ENCODE measurements at regions not wholly inside any gene's neighbourhood (a gene's known extent, or its start where the extent isn't known, plus 50 kb on each side); places are given as distances from the start of the nearest gene placed in this dataset.

- Histone ChIP-seq H2AFZ (ENCODE audit: low read depth, low read length) (no peak overlapping the region), H3K36me3 (ENCODE audit: insufficient read depth, low read length) (no peaks in the 10 kb centered on the region), H4K20me1 (ENCODE audit: insufficient read depth, low read length) (no peaks in the 10 kb centered on the region), H3K4me1 (ENCODE audit: insufficient read depth, low read length) (peaks cover 4% of the 10 kb centered on the region), H3K27ac (ENCODE audit: low read depth, low read length) (no peak overlapping the region), H3K4me2 (ENCODE audit: low read length) (no peak overlapping the region), H3K4me3 (ENCODE audit: insufficient read depth, low read depth, low read length) (no peak overlapping the region), H3K79me2 (ENCODE audit: insufficient read depth, low read length) (no peaks in the 10 kb centered on the region), H3K9ac (ENCODE audit: low read length) (no peak overlapping the region), H3K9me3 (ENCODE audit: insufficient read depth, low read depth, low read length) (no peaks in the 10 kb centered on the region), H3K27me3 (ENCODE audit: insufficient read depth, low read length) (no peaks in the 10 kb centered on the region)
- Mint-ChIP-seq H3K4me3 (ENCODE audit: unreplicated experiment) (no peak overlapping the region), H3K27me3 (ENCODE audit: low read depth, unreplicated experiment) (no peaks in the 10 kb centered on the region), H3K4me1 (ENCODE audit: low read depth, unreplicated experiment) (peaks cover 32% of the 10 kb centered on the region), H3K36me3 (ENCODE audit: low read depth, unreplicated experiment) (peaks cover 8% of the 10 kb centered on the region), H3K27ac (ENCODE audit: unreplicated experiment) (peak overlapping the region; percentile 56), H3K9me3 (ENCODE audit: unreplicated experiment) (peaks cover 15% of the 10 kb centered on the region)
- no peak for DNase-seq (ENCODE audit: low read depth)
- FAIRE-seq = no peak
- no peak for TF ChIP-seq EZH2 (IDR thresholded peaks at IDR 0.05; ENCODE audit: insufficient read depth, low read length)
- no peak for TF ChIP-seq CTCF (IDR thresholded peaks at IDR 0.05; ENCODE audit: insufficient read depth, low read depth, low read length)
Measured at GRCh38 chr15:39110746-39111145, 470.1 kb upstream of the THBS1 start.

- no peaks in the 10 kb centered on the region for H4K20me1 ChIP-seq (ENCODE audit: insufficient read depth, low read length)
- H3K4me3 ChIP-seq (ENCODE audit: insufficient read depth, low read depth, low read length) = no peak overlapping the region
- no peaks in the 10 kb centered on the region for H3K9me3 ChIP-seq (ENCODE audit: insufficient read depth, low read depth, low read length)
- H3K4me1 ChIP-seq (ENCODE audit: insufficient read depth, low read length) = peaks cover 11% of the 10 kb centered on the region
- Mint-ChIP-seq H3K27me3 (ENCODE audit: low read depth, unreplicated experiment) (no peaks in the 10 kb centered on the region), H3K9me3 (ENCODE audit: unreplicated experiment) (peaks cover 25% of the 10 kb centered on the region), H3K4me1 (ENCODE audit: low read depth, unreplicated experiment) (peaks cover 25% of the 10 kb centered on the region), H3K27ac (ENCODE audit: unreplicated experiment) (no peak overlapping the region), H3K36me3 (ENCODE audit: low read depth, unreplicated experiment) (peaks cover 10% of the 10 kb centered on the region), H3K4me3 (ENCODE audit: unreplicated experiment) (no peak overlapping the region)
- H3K36me3 ChIP-seq (ENCODE audit: insufficient read depth, low read length) = no peaks in the 10 kb centered on the region
- H3K9ac ChIP-seq (ENCODE audit: low read length) = no peak overlapping the region
- H3K4me2 ChIP-seq (ENCODE audit: low read length) = no peak overlapping the region
- FAIRE-seq (no peak), DNase-seq (ENCODE audit: low read depth) (no peak)
- H3K79me2 ChIP-seq (ENCODE audit: insufficient read depth, low read length) = no peaks in the 10 kb centered on the region
- H3K27me3 ChIP-seq (ENCODE audit: insufficient read depth, low read length) = no peaks in the 10 kb centered on the region
- no peak overlapping the region for H3K27ac ChIP-seq (ENCODE audit: low read depth, low read length)
- no peak for TF ChIP-seq EZH2 (IDR thresholded peaks at IDR 0.05; ENCODE audit: insufficient read depth, low read length)
- TF ChIP-seq CTCF (IDR thresholded peaks at IDR 0.05; ENCODE audit: insufficient read depth, low read depth, low read length) = no peak
- H2AFZ ChIP-seq (ENCODE audit: low read depth, low read length) = no peak overlapping the region
Measured at GRCh38 chr15:39113741-39114140, 467.1 kb upstream of the THBS1 start.

GRCh38 chr15:39114690-39115378 lies 466.0 kb upstream of the THBS1 start:
- H3K36me3 ChIP-seq (ENCODE audit: insufficient read depth, low read length) = no peaks in the 10 kb centered on the region
- no peak overlapping the region for H3K27ac ChIP-seq (ENCODE audit: low read depth, low read length)
- H2AFZ ChIP-seq (ENCODE audit: low read depth, low read length) = no peak overlapping the region
- no peak overlapping the region for H3K4me3 ChIP-seq (ENCODE audit: insufficient read depth, low read depth, low read length)
- no peak overlapping the region for H3K9ac ChIP-seq (ENCODE audit: low read length)
- Mint-ChIP-seq H3K27ac (ENCODE audit: unreplicated experiment) (no peak overlapping the region), H3K4me3 (ENCODE audit: unreplicated experiment) (no peak overlapping the region), H3K27me3 (ENCODE audit: low read depth, unreplicated experiment) (no peaks in the 10 kb centered on the region), H3K9me3 (ENCODE audit: unreplicated experiment) (peaks cover 25% of the 10 kb centered on the region), H3K4me1 (ENCODE audit: low read depth, unreplicated experiment) (peaks cover 26% of the 10 kb centered on the region), H3K36me3 (ENCODE audit: low read depth, unreplicated experiment) (peaks cover 10% of the 10 kb centered on the region)
- no peak for TF ChIP-seq EZH2 (IDR thresholded peaks at IDR 0.05; ENCODE audit: insufficient read depth, low read length)
- TF ChIP-seq CTCF (IDR thresholded peaks at IDR 0.05; ENCODE audit: insufficient read depth, low read depth, low read length) = no peak
- DNase-seq (ENCODE audit: low read depth) (no peak), FAIRE-seq (no peak)
- no peaks in the 10 kb centered on the region for H3K27me3 ChIP-seq (ENCODE audit: insufficient read depth, low read length)
- H3K9me3 ChIP-seq (ENCODE audit: insufficient read depth, low read depth, low read length) = no peaks in the 10 kb centered on the region
- peaks cover 14% of the 10 kb centered on the region for H3K4me1 ChIP-seq (ENCODE audit: insufficient read depth, low read length)
- H3K79me2 ChIP-seq (ENCODE audit: insufficient read depth, low read length) = no peaks in the 10 kb centered on the region
- H4K20me1 ChIP-seq (ENCODE audit: insufficient read depth, low read length) = no peaks in the 10 kb centered on the region
- no peak overlapping the region for H3K4me2 ChIP-seq (ENCODE audit: low read length)
